K562 (cell line): ENCODE measurements at regions not wholly inside any gene's neighbourhood (a gene's known extent, or its start where the extent isn't known, plus 50 kb on each side); places are given as distances from the start of the nearest gene placed in this dataset.

Experiments used
- AFF4 ChIP-seq: sonication (generic); formaldehyde crosslinking; IDR thresholded peaks from 2 replicates; pipeline ENCODE4 v1.8.0; 2023; ENCODE audit warnings: mild to moderate bottlenecking, missing genetic modification reagents
- ARID2 ChIP-seq: fragments of 450-650 bp; IDR thresholded peaks from 2 replicates; pipeline ENCODE4 v1.6.1; 2017; ENCODE audit warnings: antibody characterized with exemption, mild to moderate bottlenecking
- CEBPB ChIP-seq: fragments of 450-650 bp; IDR thresholded peaks from 2 replicates; pipeline ENCODE4 v1.6.1; 2016; ENCODE audit warnings: missing genetic modification characterization, missing compliant biosample characterization
- DNMT1 ChIP-seq: fragments of 450-650 bp; IDR thresholded peaks from 2 replicates; pipeline ENCODE4 v1.6.1; 2016; ENCODE audit warnings: antibody characterized with exemption, mild to moderate bottlenecking
- E4F1 ChIP-seq: fragments of 250-450 bp; sonication (Bioruptor Pico); IDR thresholded peaks from 2 replicates; pipeline ENCODE4 v1.5.0; 2021; ENCODE audit warnings: mild to moderate bottlenecking, borderline replicate concordance
- HMGN3 ChIP-seq: IDR thresholded peaks from 2 replicates; pipeline ENCODE4 v1.6.1; 2011; ENCODE audit warnings: borderline replicate concordance, low read depth, mild to moderate bottlenecking, mixed read lengths, low read length; ENCODE audit not compliant: insufficient read length; ENCODE audit errors: extremely low read depth
- HNRNPK ChIP-seq: fragments of 200-400 bp; formaldehyde crosslinking; IDR thresholded peaks from one replicate; pipeline ENCODE4 v1.6.1; 2018; ENCODE audit warnings: mild to moderate bottlenecking, low read depth, low read length; ENCODE audit not compliant: poor library complexity, severe bottlenecking
- KAT2B ChIP-seq: IDR thresholded peaks from one replicate; pipeline ENCODE4 v1.6.1; 2012; ENCODE audit warnings: low read depth, mild to moderate bottlenecking, control low read depth, inconsistent platforms, low read length, moderate library complexity
- MITF ChIP-seq: IDR thresholded peaks from 2 replicates; pipeline ENCODE4 v1.6.1; 2014; ENCODE audit warnings: antibody characterized with exemption
- NFATC3 ChIP-seq: fragments of 450-650 bp; IDR thresholded peaks from 2 replicates; pipeline ENCODE4 v1.6.1; 2017; ENCODE audit warnings: mild to moderate bottlenecking
- PRMT5 ChIP-seq: sonication (generic); formaldehyde crosslinking; IDR thresholded peaks from 2 replicates; pipeline ENCODE4 v1.5.0; 2020; ENCODE audit warnings: missing genetic modification reagents
- SRSF7 ChIP-seq: fragments of 200-400 bp; formaldehyde crosslinking; optimal IDR thresholded peaks from 2 replicates; pipeline ENCODE3; 2017; ENCODE audit warnings: mild to moderate bottlenecking, low read depth, low read length
- TEAD4 ChIP-seq, 2 experiments: sonication (generic) in 1 of 2; formaldehyde crosslinking in 1 of 2; IDR thresholded peaks; 2 replicates each; pipeline versions ENCODE4 v1.6.1 to v1.8.0; 2012 to 2022; ENCODE audit warnings: borderline replicate concordance in 1 of 2, inconsistent platforms in 1 of 2, low read length in 1 of 2, mild to moderate bottlenecking in 1 of 2, missing genetic modification reagents in 1 of 2
- TRIM24 ChIP-seq, 2 experiments: fragments of 450-650 bp; IDR thresholded peaks; 2 replicates each; pipeline ENCODE4 v1.6.1; 2016
- ZBTB2 ChIP-seq: fragments of 450-650 bp; IDR thresholded peaks from 2 replicates; pipeline ENCODE4 v1.6.1; 2016; ENCODE audit warnings: antibody characterized with exemption
- ZNF175 ChIP-seq: fragments of 200-800 bp; sonication (Bioruptor generic); IDR thresholded peaks from 2 replicates; pipeline ENCODE4 v1.6.1; 2016; ENCODE audit warnings: low read depth, mild to moderate bottlenecking, missing genetic modification characterization, missing compliant biosample characterization
- ZNF639 ChIP-seq, 2 experiments: fragments of 200-800 bp in 1 of 2; sonication (Bioruptor generic) in 1 of 2; sonication (generic) in 1 of 2; formaldehyde crosslinking in 1 of 2; IDR thresholded peaks in 1 of 2; conservative IDR thresholded peaks in 1 of 2; 2 replicates each; pipeline versions ENCODE4 v1.5.0 to v1.6.1; 2016 to 2020; ENCODE audit warnings: missing compliant biosample characterization in 1 of 2, missing genetic modification characterization in 1 of 2, missing genetic modification reagents in 1 of 2

GRCh38 chr1:101128211-101128727 lies 102.7 kb upstream of the DPH5 start (continued):
- TF ChIP-seq E4F1 (CRISPR knock-in tag) (no peak), PRMT5 (CRISPR knock-in tag) (no peak), ZNF639 (CRISPR knock-in tag; conservative IDR thresholded peaks at IDR 0.05 in 1 of 2, IDR thresholded peaks at IDR 0.05 in 1 of 2) (no peak; a peak in 1 of 4 replicates), SRSF7 (no peak), MITF (0 out of 2 replicates have a peak, but pooled peaks have one; percentile 38), AFF4 (no peak), ARID2 (no peak), TRIM24 (IDR thresholded peaks at IDR 0.05) (peak; percentile 62 to 74; a peak in 2 of 4 replicates), CEBPB (tag) (no peak), KAT2B (no peak), ZNF175 (CRISPR knock-in tag) (no peak), HMGN3 (no peak), HNRNPK (no peak), DNMT1 (no peak), ZBTB2 (no peak), TEAD4 (IDR thresholded peaks at IDR 0.05; ENCODE audit: low read length) (peak; percentile 97), TEAD4 (CRISPR knock-in tag; IDR thresholded peaks at IDR 0.05; ENCODE audit: borderline replicate concordance) (no peak), NFATC3 (no peak)
